H9 (cell line): ENCODE measurements at regions not wholly inside any gene's neighbourhood (a gene's known extent, or its start where the extent isn't known, plus 50 kb on each side); places are given as distances from the start of the nearest gene placed in this dataset.

ENCODE experiments used
- DNase-seq: peaks from one replicate; pipeline ENCODE4 v3.0.0-alpha.2; 2017
- H2AFZ ChIP-seq: one replicate; pipeline ENCODE4 v1.6.1; 2013; ENCODE audit warnings: mild to moderate bottlenecking, low read length, control low read depth, moderate library complexity
- H2AK5ac ChIP-seq: 2 replicates; pipeline ENCODE4 v1.6.1; 2013; ENCODE audit warnings: low read length, control low read depth, mixed read lengths; ENCODE audit not compliant: insufficient read length
- H2BK120ac ChIP-seq: one replicate; pipeline ENCODE4 v1.6.1; 2013; ENCODE audit warnings: low read depth, mild to moderate bottlenecking, low read length, control low read depth, inconsistent platforms; ENCODE audit not compliant: poor library complexity, severe bottlenecking
- H2BK12ac ChIP-seq: 2 replicates; pipeline ENCODE4 v1.6.1; 2013; ENCODE audit warnings: low read length, control low read depth, mixed read lengths, low read depth; ENCODE audit not compliant: insufficient read length
- H2BK15ac ChIP-seq: 2 replicates; pipeline ENCODE4 v1.6.1; 2013; ENCODE audit warnings: low read depth, low read length, control low read depth
- H2BK20ac ChIP-seq: one replicate; pipeline ENCODE4 v1.6.1; 2013; ENCODE audit warnings: low read depth, mild to moderate bottlenecking, low read length, control low read depth, inconsistent platforms; ENCODE audit not compliant: poor library complexity, severe bottlenecking
- H2BK5ac ChIP-seq: 2 replicates; pipeline ENCODE4 v1.6.1; 2013; ENCODE audit warnings: low read length, control low read depth, mixed read lengths; ENCODE audit not compliant: insufficient read length
- H3K14ac ChIP-seq: 2 replicates; pipeline ENCODE4 v1.6.1; 2013; ENCODE audit warnings: low read length, control low read depth; ENCODE audit not compliant: insufficient read depth
- H3K18ac ChIP-seq: 2 replicates; pipeline ENCODE4 v1.6.1; 2013; ENCODE audit warnings: low read depth, mild to moderate bottlenecking, mixed read lengths, low read length, control low read depth; ENCODE audit not compliant: insufficient read length
- H3K23ac ChIP-seq: 2 replicates; pipeline ENCODE4 v1.6.1; 2013; ENCODE audit warnings: low read length, control low read depth, mixed read lengths, low read depth; ENCODE audit not compliant: insufficient read length
- H3K23me2 ChIP-seq: 2 replicates; pipeline ENCODE4 v1.6.1; 2013; ENCODE audit warnings: low read depth, mild to moderate bottlenecking, mixed read lengths, low read length, control low read depth; ENCODE audit not compliant: insufficient read length, poor library complexity, severe bottlenecking
- H3K27ac ChIP-seq: 2 replicates; pipeline ENCODE4 v1.5.1; 2013; ENCODE audit warnings: low read length, control low read depth, mixed read lengths, low read depth; ENCODE audit not compliant: insufficient read length
- H3K27me3 ChIP-seq: 2 replicates; pipeline ENCODE4 v1.6.1; 2013; ENCODE audit warnings: low read length, control low read depth, inconsistent platforms; ENCODE audit not compliant: insufficient read depth
- H3K4ac ChIP-seq: 2 replicates; pipeline ENCODE4 v1.6.1; 2013; ENCODE audit warnings: low read depth, mild to moderate bottlenecking, control low read depth, inconsistent platforms, low read length, moderate library complexity
- H3K4me1 ChIP-seq: 2 replicates; pipeline ENCODE4 v1.6.1; 2013; ENCODE audit warnings: low read length, control low read depth, inconsistent platforms; ENCODE audit not compliant: insufficient read depth
- H3K4me2 ChIP-seq: 2 replicates; pipeline ENCODE4 v1.6.1; 2013; ENCODE audit warnings: low read length, control low read depth, mixed read lengths; ENCODE audit not compliant: insufficient read length, insufficient read depth
- H3K56ac ChIP-seq: 2 replicates; pipeline ENCODE4 v1.6.1; 2013; ENCODE audit warnings: low read depth, mild to moderate bottlenecking, mixed read lengths, low read length, control low read depth; ENCODE audit not compliant: insufficient read length
- H3K79me1 ChIP-seq: 2 replicates; pipeline ENCODE4 v1.6.1; 2013; ENCODE audit warnings: low read depth, mild to moderate bottlenecking, moderate library complexity, low read length, control low read depth, inconsistent platforms; ENCODE audit not compliant: insufficient read depth, poor library complexity, severe bottlenecking
- H3K79me2 ChIP-seq: 2 replicates; pipeline ENCODE4 v1.6.1; 2013; ENCODE audit warnings: low read length, control low read depth, inconsistent platforms; ENCODE audit not compliant: insufficient read depth
- H3K9ac ChIP-seq: 2 replicates; pipeline ENCODE4 v1.6.1; 2013; ENCODE audit warnings: low read length, control low read depth, mixed read lengths; ENCODE audit not compliant: insufficient read length; ENCODE audit errors: extremely low read depth
- H3K9me3 ChIP-seq: one replicate; pipeline ENCODE4 v1.6.1; 2013; ENCODE audit warnings: low read depth, low read length, inconsistent platforms; ENCODE audit not compliant: control insufficient read depth
- H3T11ph ChIP-seq: one replicate; pipeline ENCODE4 v1.6.1; 2013; ENCODE audit warnings: mild to moderate bottlenecking, low read length, control low read depth, inconsistent platforms
- H4K20me1 ChIP-seq: one replicate; pipeline ENCODE4 v1.6.1; 2013; ENCODE audit not compliant: control insufficient read depth, insufficient read length, insufficient read depth
- H4K5ac ChIP-seq: 2 replicates; pipeline ENCODE4 v1.6.1; 2013; ENCODE audit warnings: low read depth, mild to moderate bottlenecking, mixed read lengths, low read length, control low read depth; ENCODE audit not compliant: insufficient read length
- H4K8ac ChIP-seq: replicated peaks from 2 replicates; pipeline ENCODE4 v1.6.1; 2013; ENCODE audit warnings: low read length, control low read depth, mixed read lengths, low read depth; ENCODE audit not compliant: insufficient read length
- H4K91ac ChIP-seq: 2 replicates; pipeline ENCODE4 v1.6.1; 2013; ENCODE audit warnings: low read depth, mild to moderate bottlenecking, moderate library complexity, mixed read lengths, low read length, control low read depth; ENCODE audit not compliant: insufficient read length
- H3K27ac Mint-ChIP-seq, 3 experiments: 2 replicates in 2 of 3; 3 replicates in 1 of 3; pipeline ENCODE4 v1.8.0; 2020 to 2021; ENCODE audit warnings: mixed read lengths in 3 of 3, mild to moderate bottlenecking in 1 of 3, moderate library complexity in 1 of 3
- H3K27me3 Mint-ChIP-seq: 2 replicates; pipeline ENCODE4 v1.8.0; 2021; ENCODE audit warnings: low read depth, mild to moderate bottlenecking, moderate library complexity, mixed read lengths
- H3K36me3 Mint-ChIP-seq, 3 experiments: 2 replicates in 2 of 3; 3 replicates in 1 of 3; pipeline ENCODE4 v1.8.0; 2020 to 2021; ENCODE audit warnings: low read depth in 3 of 3, mixed read lengths in 3 of 3; ENCODE audit not compliant: insufficient read depth in 1 of 3
- H3K4me1 Mint-ChIP-seq, 2 experiments: 2 replicates each; pipeline ENCODE4 v1.8.0; 2020; ENCODE audit warnings: mixed read lengths in 2 of 2
- H3K4me3 Mint-ChIP-seq, 2 experiments: 2 replicates in 1 of 2; 3 replicates in 1 of 2; pipeline ENCODE4 v1.8.0; 2020 to 2021; ENCODE audit warnings: mild to moderate bottlenecking in 2 of 2, mixed read lengths in 2 of 2, moderate library complexity in 1 of 2
- H3K9me3 Mint-ChIP-seq, 2 experiments: 2 replicates in 1 of 2; 3 replicates in 1 of 2; pipeline ENCODE4 v1.8.0; 2020; ENCODE audit warnings: mild to moderate bottlenecking in 2 of 2, mixed read lengths in 2 of 2, moderate library complexity in 1 of 2
- CTCF ChIP-seq: fragments of 200-600 bp; sonication (generic); conservative IDR thresholded peaks from 3 replicates; pipeline ENCODE4 v1.8.0; 2021; ENCODE audit warnings: antibody characterized with exemption, mild to moderate bottlenecking
- WGBS: extraction: QIAGEN DNeasy Blood & Tissue Kit; methylation state at CpG from one replicate; pipeline ENCODE4 v1.1.7; 2013; ENCODE audit warnings: missing lambda C conversion rate, low lambda C conversion rate, mixed read lengths; ENCODE audit not compliant: insufficient read length; ENCODE audit errors: extremely low coverage; 5-methylcytosine and 5-hydroxymethylcytosine counted together

GRCh38 chr20:1807394-1807793 is 87.8 kb upstream of the SIRPA start:
- Histone ChIP-seq H2AK5ac (no peak overlapping the region), H3K4me2 (no peak overlapping the region), H2BK15ac (no peak overlapping the region), H4K20me1 (no peaks in the 10 kb centered on the region), H2BK20ac (no peak overlapping the region), H3K4ac (no peak overlapping the region), H4K5ac (no peak overlapping the region), H3K23ac (no peak overlapping the region), H3T11ph (no peak overlapping the region), H3K18ac (no peak overlapping the region), H3K23me2 (peaks cover 12% of the 10 kb centered on the region), H4K91ac (no peak overlapping the region), H3K4me1 (peaks cover 11% of the 10 kb centered on the region; the same call in 1 of the 2 replicates), H2AFZ (no peak overlapping the region), H2BK5ac (no peak overlapping the region), H3K9me3 (no peaks in the 10 kb centered on the region), H3K27me3 (peaks cover 8% of the 10 kb centered on the region; the same call in 1 of the 2 replicates), H3K79me2 (no peaks in the 10 kb centered on the region), H2BK12ac (no peak overlapping the region), H2BK120ac (no peak overlapping the region), H3K56ac (no peak overlapping the region), H4K8ac (no peak overlapping the region), H3K27ac (no peak overlapping the region), H3K14ac (no peak overlapping the region), H3K79me1 (no peaks in the 10 kb centered on the region), H3K9ac (no peak overlapping the region)
- WGBS = no CpG with 5 or more reads among the region's 7 CpGs
- no peak overlapping the region for H3K27ac Mint-ChIP-seq
- TF ChIP-seq CTCF = no peak
- peaks cover 72 to 73% of the 10 kb centered on the region in 2 experiments for H3K4me1 Mint-ChIP-seq
- no peak overlapping the region; a peak in 1 of 5 replicates for H3K4me3 Mint-ChIP-seq
- no peak for DNase-seq
- peaks cover 49% of the 10 kb centered on the region for H3K27me3 Mint-ChIP-seq
- H3K9me3 Mint-ChIP-seq = no peaks in the 10 kb centered on the region
- no peaks in the 10 kb centered on the region for H3K36me3 Mint-ChIP-seq
